SK-N-SH treated with all-trans-retinoic acid at 6 μM for 48 hours (cell line): ENCODE measurements at regions not wholly inside any gene's neighbourhood (a gene's known extent, or its start where the extent isn't known, plus 50 kb on each side); places are given as distances from the start of the nearest gene placed in this dataset.

Source experiments
- ATAC-seq: fragments of 200-7000 bp; cut with Tn5 transposase; 3 replicates; pipeline ENCODE4 v1.9.1; 2020; ENCODE audit warnings: mild to moderate bottlenecking, moderate library complexity
- ARNTL ChIP-seq: fragments of 450-650 bp; formaldehyde crosslinking; IDR thresholded peaks from 2 replicates; pipeline ENCODE4 v1.5.0; 2020; ENCODE audit warnings: low read depth, mild to moderate bottlenecking, moderate library complexity, borderline replicate concordance
- BACH2 ChIP-seq: fragments of 250-450 bp; sonication (Bioruptor Pico); IDR thresholded peaks from 2 replicates; pipeline ENCODE4 v1.9.0; 2021; ENCODE audit warnings: mild to moderate bottlenecking, borderline replicate concordance
- CREB5 ChIP-seq: fragments of 250-450 bp; sonication (Bioruptor Pico); IDR thresholded peaks from 2 replicates; pipeline ENCODE4 v1.5.1; 2020; ENCODE audit warnings: low read depth, mild to moderate bottlenecking, moderate library complexity
- CSDC2 ChIP-seq: fragments of 250-450 bp; sonication (Bioruptor Pico); IDR thresholded peaks from 2 replicates; pipeline ENCODE4 v1.5.0; 2020; ENCODE audit warnings: mild to moderate bottlenecking, moderate library complexity
- CSRNP3 ChIP-seq: fragments of 250-450 bp; sonication (Bioruptor Pico); IDR thresholded peaks from 2 replicates; pipeline ENCODE4 v1.5.1; 2021; ENCODE audit warnings: mild to moderate bottlenecking, moderate library complexity
- ESRRG ChIP-seq: fragments of 250-450 bp; sonication (Bioruptor Pico); IDR thresholded peaks from 2 replicates; pipeline ENCODE4 v1.6.1; 2021; ENCODE audit warnings: mild to moderate bottlenecking
- GLIS3 ChIP-seq: fragments of 250-450 bp; sonication (Bioruptor Pico); IDR thresholded peaks from 2 replicates; pipeline ENCODE4 v1.5.0; 2020; ENCODE audit warnings: mild to moderate bottlenecking, moderate library complexity
- ISL1 ChIP-seq: fragments of 250-450 bp; sonication (Bioruptor Pico); IDR thresholded peaks from 2 replicates; pipeline ENCODE4 v2.1.2; 2022; ENCODE audit warnings: mild to moderate bottlenecking, moderate library complexity
- OSR1 ChIP-seq: fragments of 250-450 bp; sonication (Bioruptor Pico); IDR thresholded peaks from 2 replicates; pipeline ENCODE4 v1.8.0; 2022; ENCODE audit warnings: moderate library complexity, mild to moderate bottlenecking, inconsistent platforms
- PATZ1 ChIP-seq: fragments of 250-450 bp; sonication (Bioruptor Pico); IDR thresholded peaks from 2 replicates; pipeline ENCODE4 v1.8.0; 2020; ENCODE audit warnings: mild to moderate bottlenecking, moderate library complexity, borderline replicate concordance
- POU6F1 ChIP-seq: fragments of 250-450 bp; sonication (Bioruptor Pico); IDR thresholded peaks from 2 replicates; pipeline ENCODE4 v1.8.0; 2021; ENCODE audit warnings: low read depth, mild to moderate bottlenecking, moderate library complexity, borderline replicate concordance
- PPARA ChIP-seq: fragments of 250-450 bp; sonication (Bioruptor Pico); IDR thresholded peaks from 2 replicates; pipeline ENCODE4 v1.5.0; 2020; ENCODE audit warnings: mild to moderate bottlenecking, borderline replicate concordance
- RARB ChIP-seq: fragments of 250-450 bp; sonication (Bioruptor Pico); IDR thresholded peaks from 2 replicates; pipeline ENCODE4 v1.8.0; 2021; ENCODE audit warnings: mild to moderate bottlenecking, moderate library complexity
- SNAI2 ChIP-seq: fragments of 250-450 bp; sonication (Bioruptor Pico); IDR thresholded peaks from 2 replicates; pipeline ENCODE4 v1.5.0; 2020; ENCODE audit warnings: mild to moderate bottlenecking, moderate library complexity
- TCF4 ChIP-seq: fragments of 250-450 bp; sonication (Bioruptor Pico); IDR thresholded peaks from 2 replicates; pipeline ENCODE4 v1.8.0; 2021; ENCODE audit warnings: mild to moderate bottlenecking, moderate library complexity, borderline replicate concordance
- TSHZ2 ChIP-seq: fragments of 250-450 bp; sonication (Bioruptor Pico); IDR thresholded peaks from 2 replicates; pipeline ENCODE4 v1.5.0; 2020; ENCODE audit warnings: mild to moderate bottlenecking, moderate library complexity
- ZFP3 ChIP-seq: fragments of 250-450 bp; sonication (Bioruptor Pico); IDR thresholded peaks from 2 replicates; pipeline ENCODE4 v1.5.0; 2020; ENCODE audit warnings: mild to moderate bottlenecking, moderate library complexity
- ZFP30 ChIP-seq: fragments of 450-650 bp; formaldehyde crosslinking; IDR thresholded peaks from 2 replicates; pipeline ENCODE4 v1.5.0; 2022; ENCODE audit warnings: mild to moderate bottlenecking, moderate library complexity
- ZNF565 ChIP-seq: fragments of 450-650 bp; formaldehyde crosslinking; conservative IDR thresholded peaks from 2 replicates; pipeline ENCODE4 v1.5.0; 2020; ENCODE audit warnings: low read depth, mild to moderate bottlenecking, moderate library complexity
- ZNF70 ChIP-seq: fragments of 450-650 bp; formaldehyde crosslinking; IDR thresholded peaks from 2 replicates; pipeline ENCODE4 v1.5.0; 2020; ENCODE audit warnings: mild to moderate bottlenecking, moderate library complexity
- ZNF8 ChIP-seq: fragments of 450-650 bp; formaldehyde crosslinking; IDR thresholded peaks from 2 replicates; pipeline ENCODE4 v1.5.0; 2020; ENCODE audit warnings: mild to moderate bottlenecking, moderate library complexity

GRCh38 chr13:104372095-104372655 lies 1306.0 kb upstream of the SLC10A2 start:
- no peak for TF ChIP-seq CSRNP3 (CRISPR knock-in tag)
- no peak for TF ChIP-seq ZFP30
- TF ChIP-seq OSR1 (CRISPR knock-in tag): no peak
- TF ChIP-seq PATZ1 (CRISPR knock-in tag): no peak
- no peak for TF ChIP-seq ZNF565 (CRISPR knock-in tag)
- no peak for TF ChIP-seq ESRRG
- no peak for TF ChIP-seq CSDC2 (CRISPR knock-in tag)
- no peak for TF ChIP-seq RARB (CRISPR knock-in tag)
- no peak for TF ChIP-seq GLIS3
- TF ChIP-seq TCF4 (CRISPR knock-in tag): no peak
- TF ChIP-seq ZNF8 (CRISPR knock-in tag): no peak
- TF ChIP-seq TSHZ2 (CRISPR knock-in tag): no peak
- no peak for TF ChIP-seq ZNF70
- ATAC-seq: no peak

GRCh38 chr13:104365430-104365829 lies 1299.2 kb upstream of the SLC10A2 start:
- no peak for ATAC-seq
- no peak for TF ChIP-seq PPARA (CRISPR knock-in tag)
- no peak for TF ChIP-seq ARNTL (CRISPR knock-in tag)
- no peak for TF ChIP-seq SNAI2 (CRISPR knock-in tag)
- TF ChIP-seq ZFP3: no peak
- TF ChIP-seq ESRRG: no peak
- no peak for TF ChIP-seq CREB5 (CRISPR knock-in tag)
- TF ChIP-seq ZNF8 (CRISPR knock-in tag): no peak
- TF ChIP-seq OSR1 (CRISPR knock-in tag): no peak
- TF ChIP-seq ISL1: no peak
- TF ChIP-seq ZNF70: no peak
- TF ChIP-seq BACH2 (CRISPR knock-in tag): no peak
- TF ChIP-seq TCF4 (CRISPR knock-in tag): no peak
- no peak for TF ChIP-seq TSHZ2 (CRISPR knock-in tag)
- no peak for TF ChIP-seq CSRNP3 (CRISPR knock-in tag)
- TF ChIP-seq POU6F1 (CRISPR knock-in tag): no peak
